Activated naive CD8-positive, alpha-beta T cell treated with anti-CD3 and anti-CD28 coated beads, Interleukin-2, amount 10 ng/mL, durations not matched to agents 7 days and 5 days (primary cell): ENCODE measurements at regions not wholly inside any gene's neighbourhood (a gene's known extent, or its start where the extent isn't known, plus 50 kb on each side); places are given as distances from the start of the nearest gene placed in this dataset.

Experiments
- ATAC-seq: fragments of 150-1000 bp; cut with Tn5 transposase; one replicate; pipeline ENCODE4 v1.10.0; 2021; ENCODE audit warnings: low read depth, moderate library complexity
- POLR2A ChIA-PET: fragments of 350-600 bp; sonication (Branson Sonifier 250); formaldehyde crosslinking; loops from one replicate; lab custom pipeline; 2021; ENCODE audit warnings: antibody characterized with exemption; lab: Charles Lee
- DNase-seq: peaks from one replicate; pipeline ENCODE4 v3.0.0; 2021
- H3K27ac Mint-ChIP-seq: one replicate; pipeline ENCODE4 v1.8.0; 2022; ENCODE audit warnings: mild to moderate bottlenecking, mixed read lengths
- H3K27me3 Mint-ChIP-seq: one replicate; pipeline ENCODE4 v1.8.0; 2022; ENCODE audit warnings: mild to moderate bottlenecking, moderate library complexity, mixed read lengths
- H3K36me3 Mint-ChIP-seq: one replicate; pipeline ENCODE4 v1.8.0; 2021; ENCODE audit warnings: mild to moderate bottlenecking, mixed read lengths
- H3K4me1 Mint-ChIP-seq: one replicate; pipeline ENCODE4 v1.8.0; 2021; ENCODE audit warnings: mixed read lengths
- H3K4me3 Mint-ChIP-seq: one replicate; pipeline ENCODE4 v1.8.0; 2022; ENCODE audit warnings: mild to moderate bottlenecking, moderate library complexity, mixed read lengths
- H3K9me3 Mint-ChIP-seq: one replicate; pipeline ENCODE4 v1.8.0; 2021; ENCODE audit warnings: mixed read lengths

DNA sequence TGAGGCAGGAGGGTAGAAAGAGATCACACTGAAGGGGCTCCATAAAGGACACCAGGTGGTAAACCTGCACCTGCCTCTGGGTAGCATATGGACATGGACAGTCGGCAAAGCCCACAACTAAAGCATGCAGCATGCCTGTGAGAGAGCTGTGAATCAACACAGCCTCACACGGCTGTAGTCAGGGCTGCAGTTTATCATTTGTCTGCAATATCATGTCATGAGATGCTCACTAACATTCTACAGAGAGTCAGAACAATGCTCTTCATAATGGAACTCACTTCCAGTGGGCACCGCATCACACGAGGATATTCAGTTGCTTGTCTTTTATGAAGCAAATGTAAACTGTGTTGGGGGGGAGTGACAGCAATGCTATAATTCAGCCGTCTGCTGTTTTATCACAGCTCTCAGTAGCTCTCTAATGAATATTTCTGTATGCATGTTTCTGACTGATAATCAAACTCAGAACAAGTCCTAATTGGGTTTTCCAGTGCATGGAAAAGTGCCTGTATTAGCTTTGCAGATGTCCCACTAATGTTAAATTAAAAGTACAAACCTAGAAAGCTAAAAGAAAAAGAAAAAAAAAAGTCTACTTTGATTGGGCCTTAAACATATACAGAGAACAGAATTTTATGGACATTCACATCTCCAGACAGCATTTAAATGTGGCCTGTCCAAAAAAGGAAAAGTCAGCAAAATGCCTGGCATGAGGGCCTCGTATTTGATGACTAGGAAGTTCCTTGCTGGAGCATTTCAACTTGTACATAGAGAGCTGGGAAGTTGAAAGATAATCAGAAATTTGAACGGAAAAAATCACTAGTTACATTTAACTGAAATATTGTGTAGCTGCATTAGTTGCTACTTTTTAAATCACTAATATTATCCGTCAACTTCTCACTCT, 406.1 kb upstream of the SOX11 start:
- no peak overlapping the region for H3K27ac Mint-ChIP-seq
- H3K36me3 Mint-ChIP-seq = no peaks in the 10 kb centered on the region
- H3K4me3 Mint-ChIP-seq = no peak overlapping the region
- no peaks in the 10 kb centered on the region for H3K9me3 Mint-ChIP-seq
- POLR2A ChIA-PET = no interaction called here
- no peaks in the 10 kb centered on the region for H3K4me1 Mint-ChIP-seq
- ATAC-seq (no peak), DNase-seq (no peak)
- H3K27me3 Mint-ChIP-seq = no peaks in the 10 kb centered on the region

GRCh38 chr2:5287558-5288334, 404.4 kb upstream of the SOX11 start:
- DNase-seq (no peak), ATAC-seq (no peak)
- POLR2A ChIA-PET = no interaction called here
- H3K4me3 Mint-ChIP-seq = no peak overlapping the region
- H3K4me1 Mint-ChIP-seq = no peaks in the 10 kb centered on the region
- no peaks in the 10 kb centered on the region for H3K36me3 Mint-ChIP-seq
- no peak overlapping the region for H3K27ac Mint-ChIP-seq
- H3K27me3 Mint-ChIP-seq = no peaks in the 10 kb centered on the region
- H3K9me3 Mint-ChIP-seq = no peaks in the 10 kb centered on the region

DNA sequence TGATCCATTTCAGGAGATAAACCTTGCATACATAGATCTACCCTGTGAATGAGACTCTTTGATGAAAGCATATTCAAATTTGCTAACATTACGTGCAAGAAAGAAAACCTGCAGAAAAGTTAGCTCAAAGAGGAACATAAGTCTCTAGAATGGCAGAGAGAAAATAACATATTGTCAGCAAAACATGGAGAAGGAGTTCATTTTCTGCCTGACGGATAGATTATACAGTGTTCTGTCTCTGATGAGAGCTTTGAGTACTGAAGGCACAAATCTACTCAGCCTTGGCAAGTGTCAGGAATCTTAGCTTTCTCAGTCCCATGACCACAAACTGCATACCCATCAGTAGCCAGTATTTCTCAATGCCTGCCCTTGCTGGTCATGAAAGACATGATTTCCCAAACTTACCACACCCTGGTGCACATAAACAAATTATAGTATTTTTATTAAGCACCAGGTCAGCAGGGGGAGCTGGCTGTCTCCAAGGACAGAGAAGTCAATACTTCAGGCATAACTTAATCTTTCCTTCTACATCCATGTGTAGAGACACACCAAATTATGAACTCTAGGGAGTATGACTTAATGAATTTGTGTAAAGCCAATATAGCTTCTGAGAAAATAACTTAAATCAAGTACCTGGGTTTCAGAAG, 401.2 kb upstream of the SOX11 start:
- H3K27ac Mint-ChIP-seq = no peak overlapping the region
- H3K4me3 Mint-ChIP-seq = no peak overlapping the region
- POLR2A ChIA-PET = no interaction called here
- no peaks in the 10 kb centered on the region for H3K4me1 Mint-ChIP-seq
- DNase-seq (no peak), ATAC-seq (no peak)
- H3K27me3 Mint-ChIP-seq = no peaks in the 10 kb centered on the region
- H3K9me3 Mint-ChIP-seq = no peaks in the 10 kb centered on the region
- no peaks in the 10 kb centered on the region for H3K36me3 Mint-ChIP-seq

- Mint-ChIP-seq H3K9me3 (peaks cover 2% of the 10 kb centered on the region), H3K27me3 (no peaks in the 10 kb centered on the region), H3K4me1 (no peaks in the 10 kb centered on the region), H3K27ac (no peak overlapping the region), H3K36me3 (no peaks in the 10 kb centered on the region), H3K4me3 (no peak overlapping the region)
- POLR2A ChIA-PET = no interaction called here
- DNase-seq (no peak), ATAC-seq (no peak)
Observed at GRCh38 chr2:5304640-5305039, 387.5 kb upstream of the SOX11 start.

GRCh38 chr2:5315041-5315440, 377.1 kb upstream of the SOX11 start:
- no peak for DNase-seq
- POLR2A ChIA-PET = no interaction called here
- Mint-ChIP-seq H3K9me3 (peaks cover 2% of the 10 kb centered on the region), H3K27me3 (no peaks in the 10 kb centered on the region), H3K36me3 (no peaks in the 10 kb centered on the region), H3K4me1 (no peaks in the 10 kb centered on the region), H3K4me3 (no peak overlapping the region), H3K27ac (no peak overlapping the region)
- ATAC-seq = no peak

- no peaks in the 10 kb centered on the region for H3K27me3 Mint-ChIP-seq
- no peaks in the 10 kb centered on the region for H3K4me1 Mint-ChIP-seq
- no peaks in the 10 kb centered on the region for H3K9me3 Mint-ChIP-seq
- H3K4me3 Mint-ChIP-seq = no peak overlapping the region
- DNase-seq = no peak
- ATAC-seq = no peak
- no peak overlapping the region for H3K27ac Mint-ChIP-seq
- H3K36me3 Mint-ChIP-seq = no peaks in the 10 kb centered on the region
- POLR2A ChIA-PET = no interaction called here
Observed at GRCh38 chr2:5315512-5315911, 376.7 kb upstream of the SOX11 start.

GRCh38 chr2:5316001-5316490, 376.1 kb upstream of the SOX11 start:
- ATAC-seq (no peak), DNase-seq (no peak)
- Mint-ChIP-seq H3K27me3 (no peaks in the 10 kb centered on the region), H3K36me3 (no peaks in the 10 kb centered on the region), H3K9me3 (peaks cover 1% of the 10 kb centered on the region), H3K27ac (no peak overlapping the region), H3K4me3 (no peak overlapping the region), H3K4me1 (no peaks in the 10 kb centered on the region)
- POLR2A ChIA-PET = no interaction called here

- Mint-ChIP-seq H3K9me3 (peaks cover 2% of the 10 kb centered on the region), H3K4me3 (no peak overlapping the region), H3K4me1 (no peaks in the 10 kb centered on the region), H3K27ac (no peak overlapping the region), H3K36me3 (no peaks in the 10 kb centered on the region), H3K27me3 (no peaks in the 10 kb centered on the region)
- ATAC-seq = no peak
- POLR2A ChIA-PET = no interaction called here
- DNase-seq = no peak
Observed at GRCh38 chr2:5319493-5319892, 372.7 kb upstream of the SOX11 start.

DNA sequence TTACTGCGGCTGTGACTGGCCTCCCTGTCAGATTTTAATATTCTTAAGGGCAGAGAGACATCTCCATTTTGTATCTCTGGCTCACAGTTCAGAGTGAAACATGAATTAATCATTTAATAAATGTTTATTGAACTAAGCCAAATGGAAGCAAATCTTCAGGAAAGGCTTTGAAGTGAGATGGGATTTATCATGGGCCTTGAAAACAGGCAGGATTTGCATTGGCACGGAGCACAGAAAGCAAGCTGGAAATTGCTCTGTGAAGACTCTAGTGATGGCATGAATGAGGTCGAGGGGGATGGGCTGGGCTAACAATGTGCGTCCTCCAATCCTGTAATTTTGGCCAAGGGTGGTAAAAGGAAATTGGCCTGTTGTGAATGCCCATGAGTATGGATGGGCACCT, 369.8 kb upstream of the SOX11 start:
- no peak overlapping the region for H3K4me3 Mint-ChIP-seq
- H3K4me1 Mint-ChIP-seq = no peaks in the 10 kb centered on the region
- no peak for DNase-seq
- POLR2A ChIA-PET = no interaction called here
- no peak overlapping the region for H3K27ac Mint-ChIP-seq
- H3K9me3 Mint-ChIP-seq = peaks cover 6% of the 10 kb centered on the region
- ATAC-seq = no peak
- no peaks in the 10 kb centered on the region for H3K36me3 Mint-ChIP-seq
- H3K27me3 Mint-ChIP-seq = no peaks in the 10 kb centered on the region

GRCh38 chr2:5325523-5325922, 366.7 kb upstream of the SOX11 start:
- no peak overlapping the region for H3K27ac Mint-ChIP-seq
- H3K9me3 Mint-ChIP-seq = peaks cover 6% of the 10 kb centered on the region
- H3K36me3 Mint-ChIP-seq = no peaks in the 10 kb centered on the region
- ATAC-seq (no peak), DNase-seq (no peak)
- no peaks in the 10 kb centered on the region for H3K4me1 Mint-ChIP-seq
- no peak overlapping the region for H3K4me3 Mint-ChIP-seq
- POLR2A ChIA-PET = no interaction called here
- H3K27me3 Mint-ChIP-seq = no peaks in the 10 kb centered on the region

- H3K4me1 Mint-ChIP-seq = no peaks in the 10 kb centered on the region
- ATAC-seq (no peak), DNase-seq (no peak)
- no peaks in the 10 kb centered on the region for H3K27me3 Mint-ChIP-seq
- POLR2A ChIA-PET = no interaction called here
- no peak overlapping the region for H3K27ac Mint-ChIP-seq
- H3K4me3 Mint-ChIP-seq = no peak overlapping the region
- H3K36me3 Mint-ChIP-seq = no peaks in the 10 kb centered on the region
- peaks cover 4% of the 10 kb centered on the region for H3K9me3 Mint-ChIP-seq
Observed at GRCh38 chr2:5328826-5329225, 363.4 kb upstream of the SOX11 start.

- no peaks in the 10 kb centered on the region for H3K36me3 Mint-ChIP-seq
- H3K27me3 Mint-ChIP-seq = no peaks in the 10 kb centered on the region
- H3K4me3 Mint-ChIP-seq = no peak overlapping the region
- DNase-seq (no peak), ATAC-seq (no peak)
- POLR2A ChIA-PET = no interaction called here
- no peak overlapping the region for H3K27ac Mint-ChIP-seq
- no peaks in the 10 kb centered on the region for H3K4me1 Mint-ChIP-seq
- H3K9me3 Mint-ChIP-seq = peaks cover 2% of the 10 kb centered on the region
Observed at GRCh38 chr2:5329763-5330162, 362.4 kb upstream of the SOX11 start.

- H3K4me1 Mint-ChIP-seq = no peaks in the 10 kb centered on the region
- H3K36me3 Mint-ChIP-seq = no peaks in the 10 kb centered on the region
- POLR2A ChIA-PET = no interaction called here
- H3K27ac Mint-ChIP-seq = no peak overlapping the region
- H3K9me3 Mint-ChIP-seq = no peaks in the 10 kb centered on the region
- DNase-seq = no peak
- ATAC-seq = no peak
- no peaks in the 10 kb centered on the region for H3K27me3 Mint-ChIP-seq
- no peak overlapping the region for H3K4me3 Mint-ChIP-seq
Observed at GRCh38 chr2:5330961-5331360, 361.2 kb upstream of the SOX11 start.
